OCI-LY3 (cell line): ENCODE measurements at regions not wholly inside any gene's neighbourhood (a gene's known extent, or its start where the extent isn't known, plus 50 kb on each side); places are given as distances from the start of the nearest gene placed in this dataset.

Source experiments
- CTCF ChIP-seq: fragments of 200-600, 300-600 bp; sonication (generic); IDR thresholded peaks from 2 replicates; pipeline ENCODE4 v1.5.1; 2014; ENCODE audit warnings: antibody characterized with exemption, low read length, low read depth
- EZH2phosphoT487 ChIP-seq: fragments of 200-600 bp; shearing (Covaris generic); IDR thresholded peaks from 2 replicates; pipeline ENCODE4 v1.6.1; 2018; ENCODE audit warnings: antibody characterized with exemption, mixed run types, low read depth

GRCh38 chr10:53713431-53713830, 940.8 kb upstream of the MBL2 start:
- TF ChIP-seq CTCF (no peak), EZH2phosphoT487 (no peak)
